Nephron progenitor cell (in vitro differentiated cells): ENCODE measurements at regions not wholly inside any gene's neighbourhood (a gene's known extent, or its start where the extent isn't known, plus 50 kb on each side); places are given as distances from the start of the nearest gene placed in this dataset.
"Not testable (repeated sequence)": the region's sequence is repeated elsewhere in the genome, so short reads cannot be mapped to it uniquely, and the experiment has no call there.

Experiments
- DNase-seq: peaks from one replicate; pipeline ENCODE4 v3.0.0; 2021
- H3K27ac Mint-ChIP-seq: 2 replicates; pipeline ENCODE4 v1.8.0; 2021; ENCODE audit warnings: mild to moderate bottlenecking, moderate library complexity, mixed read lengths
- H3K27me3 Mint-ChIP-seq: 2 replicates; pipeline ENCODE4 v1.8.0; 2021; ENCODE audit warnings: mild to moderate bottlenecking, low read depth, mixed read lengths; ENCODE audit not compliant: poor library complexity
- H3K36me3 Mint-ChIP-seq: 2 replicates; pipeline ENCODE4 v1.8.0; 2021; ENCODE audit warnings: low read depth, mixed read lengths
- H3K4me1 Mint-ChIP-seq: 2 replicates; pipeline ENCODE4 v1.8.0; 2021; ENCODE audit warnings: mixed read lengths
- H3K4me3 Mint-ChIP-seq: 2 replicates; pipeline ENCODE4 v1.8.0; 2021; ENCODE audit warnings: mild to moderate bottlenecking, moderate library complexity, mixed read lengths
- H3K9me3 Mint-ChIP-seq: 2 replicates; pipeline ENCODE4 v1.8.0; 2021; ENCODE audit warnings: mild to moderate bottlenecking, moderate library complexity, mixed read lengths
- TF ChIP-seq, protein P1 (sequence below): fragments of 200-600 bp; sonication (generic); IDR thresholded peaks from 2 replicates; pipeline ENCODE4 v1.5.0; 2021; ENCODE audit warnings: antibody characterized with exemption

DNA sequence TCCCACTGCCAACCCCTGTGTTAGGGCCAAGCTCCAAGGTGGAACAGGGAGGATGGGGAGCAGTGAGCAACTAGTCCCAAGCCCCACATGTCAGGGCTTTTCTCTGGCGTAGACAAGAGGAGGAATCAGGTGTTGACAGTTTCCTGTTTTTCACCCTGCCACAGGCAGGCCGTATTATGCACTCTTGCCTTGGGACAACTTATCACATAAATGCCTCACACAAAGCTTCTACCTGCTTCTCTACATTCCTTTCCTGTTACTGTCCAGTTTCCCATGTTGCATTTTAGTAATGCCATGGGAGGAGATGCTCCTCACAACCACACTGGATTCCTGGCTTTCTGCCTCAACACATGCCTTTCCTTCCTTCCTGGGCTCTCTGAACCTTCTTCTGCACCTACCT lies 381.2 kb upstream of the ATP11B start:
- TF ChIP-seq, protein P1, sequence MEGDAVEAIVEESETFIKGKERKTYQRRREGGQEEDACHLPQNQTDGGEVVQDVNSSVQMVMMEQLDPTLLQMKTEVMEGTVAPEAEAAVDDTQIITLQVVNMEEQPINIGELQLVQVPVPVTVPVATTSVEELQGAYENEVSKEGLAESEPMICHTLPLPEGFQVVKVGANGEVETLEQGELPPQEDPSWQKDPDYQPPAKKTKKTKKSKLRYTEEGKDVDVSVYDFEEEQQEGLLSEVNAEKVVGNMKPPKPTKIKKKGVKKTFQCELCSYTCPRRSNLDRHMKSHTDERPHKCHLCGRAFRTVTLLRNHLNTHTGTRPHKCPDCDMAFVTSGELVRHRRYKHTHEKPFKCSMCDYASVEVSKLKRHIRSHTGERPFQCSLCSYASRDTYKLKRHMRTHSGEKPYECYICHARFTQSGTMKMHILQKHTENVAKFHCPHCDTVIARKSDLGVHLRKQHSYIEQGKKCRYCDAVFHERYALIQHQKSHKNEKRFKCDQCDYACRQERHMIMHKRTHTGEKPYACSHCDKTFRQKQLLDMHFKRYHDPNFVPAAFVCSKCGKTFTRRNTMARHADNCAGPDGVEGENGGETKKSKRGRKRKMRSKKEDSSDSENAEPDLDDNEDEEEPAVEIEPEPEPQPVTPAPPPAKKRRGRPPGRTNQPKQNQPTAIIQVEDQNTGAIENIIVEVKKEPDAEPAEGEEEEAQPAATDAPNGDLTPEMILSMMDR = no peak
- H3K36me3 Mint-ChIP-seq = peaks cover 10% of the 10 kb centered on the region
- no peak overlapping the region for H3K27ac Mint-ChIP-seq
- DNase-seq = no peak
- H3K4me1 Mint-ChIP-seq = peaks cover 37% of the 10 kb centered on the region
- H3K27me3 Mint-ChIP-seq = no peaks in the 10 kb centered on the region
- H3K9me3 Mint-ChIP-seq = peaks cover 11% of the 10 kb centered on the region
- no peak overlapping the region for H3K4me3 Mint-ChIP-seq

DNA sequence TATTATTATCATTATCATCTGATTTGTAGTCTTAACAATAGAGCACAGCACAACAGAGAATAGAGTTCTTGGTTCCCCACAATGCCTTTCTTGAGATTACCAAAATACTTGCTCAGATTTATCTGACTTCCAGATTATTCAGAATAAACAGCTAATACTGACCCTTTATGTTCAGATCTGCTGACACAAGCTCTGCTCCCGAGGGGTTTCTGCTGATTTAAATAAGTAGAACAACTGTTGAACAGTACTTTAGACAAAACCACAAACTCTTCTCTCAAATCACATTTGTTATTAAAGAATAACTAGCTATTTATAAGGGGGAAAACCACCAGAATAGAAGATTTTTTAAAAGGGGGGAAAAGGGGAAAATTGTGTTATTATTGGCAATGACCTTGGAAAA lies 380.2 kb upstream of the ATP11B start:
- H3K4me3 Mint-ChIP-seq = no peak overlapping the region
- DNase-seq = no peak
- H3K27me3 Mint-ChIP-seq = no peaks in the 10 kb centered on the region
- TF ChIP-seq, protein P1 = no peak
- H3K9me3 Mint-ChIP-seq = peaks cover 11% of the 10 kb centered on the region
- no peak overlapping the region for H3K27ac Mint-ChIP-seq
- peaks cover 10% of the 10 kb centered on the region for H3K36me3 Mint-ChIP-seq
- peaks cover 30% of the 10 kb centered on the region for H3K4me1 Mint-ChIP-seq

DNA sequence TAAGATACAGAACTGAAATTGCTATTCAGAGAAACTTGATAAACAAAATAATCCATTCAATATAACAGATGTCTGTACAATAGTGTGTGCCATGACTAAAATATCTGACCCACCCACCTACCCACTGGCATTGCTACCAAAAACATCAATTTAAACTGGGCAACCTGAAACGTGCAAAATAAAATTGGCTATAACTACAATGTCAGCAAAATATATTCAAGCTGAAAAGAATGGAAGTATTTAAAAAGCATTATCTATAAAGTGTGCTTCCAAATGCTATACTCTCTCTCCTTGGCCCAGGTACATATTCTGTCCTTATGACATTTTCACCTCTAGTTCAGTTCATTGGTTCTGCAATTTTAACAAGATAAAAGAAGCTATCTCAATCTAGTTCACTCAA lies 379.6 kb upstream of the ATP11B start:
- H3K4me1 Mint-ChIP-seq = peaks cover 30% of the 10 kb centered on the region
- no peak overlapping the region for H3K27ac Mint-ChIP-seq
- H3K4me3 Mint-ChIP-seq = no peak overlapping the region
- no peaks in the 10 kb centered on the region for H3K27me3 Mint-ChIP-seq
- H3K36me3 Mint-ChIP-seq = peaks cover 10% of the 10 kb centered on the region
- H3K9me3 Mint-ChIP-seq = peaks cover 11% of the 10 kb centered on the region
- DNase-seq = no peak
- TF ChIP-seq, protein P1 = no peak

DNA sequence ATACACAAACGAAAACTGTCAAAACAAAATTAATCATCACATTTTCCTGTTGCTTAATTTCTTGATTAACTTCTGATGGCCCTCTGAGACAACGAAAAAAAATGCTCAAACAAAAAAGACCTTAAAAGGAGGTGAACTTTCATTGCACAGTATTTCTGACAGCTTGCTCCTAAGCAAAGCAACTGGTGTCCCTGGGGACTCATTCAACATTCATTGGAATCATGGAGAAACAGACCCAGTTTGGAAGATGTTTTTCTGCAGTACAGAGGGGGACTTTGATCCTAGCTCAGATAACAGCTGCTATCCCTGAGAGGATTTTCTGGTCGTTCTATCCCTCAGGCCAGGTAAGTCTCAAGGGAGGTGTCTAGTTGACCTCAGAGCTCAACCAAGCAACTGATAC lies 378.7 kb upstream of the ATP11B start:
- Mint-ChIP-seq H3K4me1 (peaks cover 30% of the 10 kb centered on the region), H3K27me3 (no peaks in the 10 kb centered on the region), H3K36me3 (peaks cover 6% of the 10 kb centered on the region), H3K27ac (no peak overlapping the region), H3K9me3 (peaks cover 6% of the 10 kb centered on the region), H3K4me3 (peak overlapping the region; percentile 49)
- peak; percentile 9 for DNase-seq
- TF ChIP-seq, protein P1 = no peak

DNA sequence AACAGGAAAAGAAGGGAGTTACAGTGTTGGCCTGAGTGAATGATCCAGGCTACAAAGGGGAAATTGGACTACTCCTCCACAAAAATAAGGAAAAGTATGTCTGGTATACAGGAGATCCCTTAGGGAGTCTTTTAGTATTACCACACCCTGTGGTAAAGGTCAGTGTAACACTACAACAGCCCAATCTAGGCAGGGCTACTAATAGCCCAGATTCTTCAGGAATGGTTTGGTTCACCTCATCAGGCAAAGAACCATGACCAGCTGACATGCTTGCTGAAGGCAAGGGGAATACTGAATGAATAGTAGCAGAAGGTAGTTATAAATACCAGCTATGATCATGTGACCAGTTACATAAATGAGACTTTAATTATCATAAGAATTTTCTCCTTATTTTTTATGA lies 372.6 kb upstream of the ATP11B start:
- Mint-ChIP-seq H3K4me3 (no peak overlapping the region), H3K9me3 (peaks cover 12% of the 10 kb centered on the region), H3K4me1 (peaks cover 8% of the 10 kb centered on the region), H3K27me3 (no peaks in the 10 kb centered on the region), H3K27ac (no peak overlapping the region), H3K36me3 (peaks cover 8% of the 10 kb centered on the region)
- no peak for DNase-seq
- TF ChIP-seq, protein P1 = no peak

DNA sequence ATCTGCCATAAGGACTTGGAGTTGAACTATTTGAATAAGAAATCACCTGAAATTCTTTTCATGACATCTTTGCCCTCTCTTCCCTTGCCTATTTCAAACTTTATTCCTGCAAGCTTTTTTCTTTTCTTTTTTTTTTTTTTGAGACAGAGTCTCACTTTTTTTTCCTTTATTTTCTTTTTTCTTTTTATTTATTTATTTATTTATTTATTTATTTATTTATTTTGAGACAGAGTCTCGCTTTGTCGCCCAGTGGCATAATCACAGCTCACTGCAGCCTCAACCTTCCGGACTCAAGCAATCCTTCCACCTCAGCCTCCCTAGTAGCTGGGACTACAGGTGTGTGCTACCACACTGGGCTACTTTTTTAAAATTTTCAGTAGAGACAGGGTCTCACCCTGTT lies 369.3 kb upstream of the ATP11B start:
- Mint-ChIP-seq H3K4me3 (no peak overlapping the region), H3K36me3 (peaks cover 12% of the 10 kb centered on the region), H3K4me1 (peaks cover 11% of the 10 kb centered on the region), H3K27ac (no peak overlapping the region), H3K27me3 (no peaks in the 10 kb centered on the region), H3K9me3 (peaks cover 25% of the 10 kb centered on the region)
- TF ChIP-seq, protein P1 = no peak
- DNase-seq = no peak

DNA sequence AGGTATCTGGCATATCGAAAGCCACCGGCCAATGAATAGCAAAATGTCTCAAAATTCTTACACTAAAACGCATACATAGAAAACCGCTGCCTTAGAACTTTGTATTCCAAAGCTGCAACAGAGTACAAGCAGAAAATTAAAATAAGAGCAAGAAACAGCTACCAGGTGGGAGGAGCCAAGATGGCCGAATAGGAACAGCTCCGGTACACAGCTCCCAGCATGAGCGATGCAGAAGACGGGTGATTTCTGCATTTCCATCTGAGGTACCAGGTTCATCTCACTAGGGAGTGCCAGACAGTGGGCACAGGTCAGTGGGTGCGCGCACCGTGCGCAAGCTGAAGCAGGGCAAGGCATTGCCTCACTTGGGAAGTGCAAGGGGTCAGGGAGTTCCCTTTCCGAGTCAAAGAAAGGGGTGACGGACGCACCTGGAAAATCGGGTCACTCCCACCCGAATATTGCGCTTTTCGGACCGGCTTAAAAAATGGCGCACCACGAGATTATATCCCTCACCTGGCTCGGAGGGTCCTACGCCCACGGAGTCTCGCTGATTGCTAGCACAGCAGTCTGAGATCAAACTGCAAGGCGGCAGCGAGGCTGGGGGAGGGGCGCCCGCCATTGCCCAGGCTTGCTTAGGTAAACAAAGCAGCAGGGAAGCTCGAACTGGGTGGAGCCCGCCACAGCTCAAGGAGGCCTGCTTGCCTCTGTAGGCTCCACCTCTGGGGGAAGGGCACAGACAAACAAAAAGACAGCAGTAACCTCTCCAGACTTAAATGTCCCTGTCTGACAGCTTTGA lies 367.2 kb upstream of the ATP11B start:
- not testable (repeated sequence) for H3K4me3 Mint-ChIP-seq, H3K27ac Mint-ChIP-seq, DNase-seq, H3K27me3 Mint-ChIP-seq
- Mint-ChIP-seq H3K36me3 (peaks cover 12% of the 10 kb centered on the region), H3K9me3 (peaks cover 25% of the 10 kb centered on the region), H3K4me1 (peaks cover 11% of the 10 kb centered on the region)

DNA sequence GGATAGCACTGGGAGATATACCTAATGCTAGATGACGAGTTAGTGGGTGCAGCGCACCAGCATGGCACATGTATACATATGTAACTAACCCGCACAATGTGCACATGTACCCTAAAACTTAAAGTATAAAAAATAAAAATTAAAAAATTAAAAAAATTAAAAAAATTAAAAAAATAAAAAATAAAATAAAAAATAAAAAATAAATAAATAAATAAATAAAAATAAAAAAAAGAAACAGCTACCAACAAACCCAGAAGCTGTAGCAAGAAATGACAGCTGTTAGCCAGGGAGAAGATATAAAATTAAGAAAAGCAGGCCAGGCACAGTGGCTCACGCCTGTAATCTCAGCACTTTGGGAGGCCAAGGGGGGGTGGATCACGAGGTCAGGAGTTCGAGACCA lies 361.3 kb upstream of the ATP11B start:
- not testable (repeated sequence) for H3K4me3 Mint-ChIP-seq, H3K27me3 Mint-ChIP-seq, DNase-seq, H3K36me3 Mint-ChIP-seq, H3K27ac Mint-ChIP-seq, H3K9me3 Mint-ChIP-seq
- H3K4me1 Mint-ChIP-seq = peaks cover 11% of the 10 kb centered on the region
